Prostate gland (tissue), 2 donors: ENCODE measurements at regions not wholly inside any gene's neighbourhood (a gene's known extent, or its start where the extent isn't known, plus 50 kb on each side); places are given as distances from the start of the nearest gene placed in this dataset.

ENCODE experiments used
- DNase-seq: peaks from one replicate; pipeline ENCODE4 v3.0.0-alpha.2; 2019; ENCODE audit warnings: low spot score
- H3K27ac ChIP-seq, 2 donors: fragments of 200-600 bp; sonication (generic); 2 replicates each; pipeline ENCODE4 v1.5.1; 2017 to 2019
- H3K27me3 ChIP-seq: fragments of 200-600 bp; sonication (generic); replicated peaks from 2 replicates; pipeline ENCODE4 v1.5.1; 2019; ENCODE audit not compliant: insufficient read depth
- H3K36me3 ChIP-seq, 2 donors: fragments of 200-600 bp; sonication (generic); 1 replicate in 1 of 2; 2 replicates in 1 of 2; pipeline versions ENCODE4 v1.5.1 to v1.8.1; 2017 to 2019
- H3K4me1 ChIP-seq: fragments of 200-600 bp; sonication (generic); replicated peaks from 2 replicates; pipeline ENCODE4 v1.5.1; 2019
- H3K4me3 ChIP-seq, 2 donors: fragments of 200-600 bp; sonication (generic); 2 replicates each; pipeline ENCODE4 v1.5.1; 2017 to 2019
- H3K9me3 ChIP-seq: fragments of 200-600 bp; sonication (generic); 2 replicates; pipeline ENCODE4 v1.5.1; 2017
- POLR2A ChIP-seq: fragments of 450-650 bp; IDR thresholded peaks from one replicate; pipeline ENCODE4 v1.6.1; 2016; ENCODE audit warnings: antibody characterized with exemption, mild to moderate bottlenecking
- POLR2AphosphoS5 ChIP-seq: sonication (generic); formaldehyde crosslinking; IDR thresholded peaks from one replicate; pipeline ENCODE4 v1.6.1; 2017; ENCODE audit warnings: antibody characterized with exemption
- WGBS: methylation state at CpG from one replicate; pipeline ENCODE4 v1.1.5; 2018; 5-methylcytosine and 5-hydroxymethylcytosine counted together
- intact Hi-C: fragments of 100-400 bp; cut with DNase I; formaldehyde crosslinking; loops from one replicate; pipeline ENCODE4 v1.14.2; 2022
- TF ChIP-seq, protein P1 (sequence below), 4 experiments: fragments of 200-600 bp in 2 of 4; fragments of 450-650 bp in 2 of 4; sonication (generic) in 2 of 4; IDR thresholded peaks; 1 replicate in 3 of 4; 2 replicates in 1 of 4; pipeline ENCODE4 v1.5.1; 2016 to 2019; ENCODE audit warnings: antibody characterized with exemption in 4 of 4, mild to moderate bottlenecking in 2 of 4, moderate library complexity in 2 of 4

DNA sequence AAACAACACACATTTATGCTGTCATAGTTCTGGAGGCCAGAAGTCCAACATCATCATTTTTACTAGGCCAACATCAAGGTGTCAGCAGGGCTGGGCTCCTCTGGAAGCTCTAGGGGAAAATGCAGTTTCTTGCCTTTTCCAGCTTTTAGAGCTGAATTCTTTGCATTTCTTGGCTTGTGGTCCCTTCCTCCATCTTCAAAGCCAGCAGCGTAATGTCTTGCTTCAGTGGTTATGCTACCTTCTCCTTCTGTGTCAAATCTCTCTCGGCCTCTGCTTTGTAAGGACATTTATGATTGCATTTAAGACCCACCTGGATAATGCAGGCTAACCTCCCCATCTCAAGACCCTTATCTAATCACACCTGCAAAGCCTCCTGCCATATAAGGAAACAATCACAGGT, 66.5 kb upstream of the ANKRD1 start:
- 95% methylated on average over 2 of the region's 2 CpGs for WGBS
- Histone ChIP-seq H3K9me3 (no peaks in the 10 kb centered on the region), H3K36me3 (no peaks in the 10 kb centered on the region), H3K4me1 (no peaks in the 10 kb centered on the region), H3K4me3 (no peak overlapping the region), H3K27me3 (no peaks in the 10 kb centered on the region), H3K27ac (no peak overlapping the region)
- no peak for DNase-seq
- intact Hi-C loops, result no loop called here
- TF ChIP-seq POLR2AphosphoS5, result no peak
- TF ChIP-seq, protein P1, sequence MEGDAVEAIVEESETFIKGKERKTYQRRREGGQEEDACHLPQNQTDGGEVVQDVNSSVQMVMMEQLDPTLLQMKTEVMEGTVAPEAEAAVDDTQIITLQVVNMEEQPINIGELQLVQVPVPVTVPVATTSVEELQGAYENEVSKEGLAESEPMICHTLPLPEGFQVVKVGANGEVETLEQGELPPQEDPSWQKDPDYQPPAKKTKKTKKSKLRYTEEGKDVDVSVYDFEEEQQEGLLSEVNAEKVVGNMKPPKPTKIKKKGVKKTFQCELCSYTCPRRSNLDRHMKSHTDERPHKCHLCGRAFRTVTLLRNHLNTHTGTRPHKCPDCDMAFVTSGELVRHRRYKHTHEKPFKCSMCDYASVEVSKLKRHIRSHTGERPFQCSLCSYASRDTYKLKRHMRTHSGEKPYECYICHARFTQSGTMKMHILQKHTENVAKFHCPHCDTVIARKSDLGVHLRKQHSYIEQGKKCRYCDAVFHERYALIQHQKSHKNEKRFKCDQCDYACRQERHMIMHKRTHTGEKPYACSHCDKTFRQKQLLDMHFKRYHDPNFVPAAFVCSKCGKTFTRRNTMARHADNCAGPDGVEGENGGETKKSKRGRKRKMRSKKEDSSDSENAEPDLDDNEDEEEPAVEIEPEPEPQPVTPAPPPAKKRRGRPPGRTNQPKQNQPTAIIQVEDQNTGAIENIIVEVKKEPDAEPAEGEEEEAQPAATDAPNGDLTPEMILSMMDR (IDR thresholded peaks at IDR 0.05), result no peak
- TF ChIP-seq POLR2A, result no peak

DNA sequence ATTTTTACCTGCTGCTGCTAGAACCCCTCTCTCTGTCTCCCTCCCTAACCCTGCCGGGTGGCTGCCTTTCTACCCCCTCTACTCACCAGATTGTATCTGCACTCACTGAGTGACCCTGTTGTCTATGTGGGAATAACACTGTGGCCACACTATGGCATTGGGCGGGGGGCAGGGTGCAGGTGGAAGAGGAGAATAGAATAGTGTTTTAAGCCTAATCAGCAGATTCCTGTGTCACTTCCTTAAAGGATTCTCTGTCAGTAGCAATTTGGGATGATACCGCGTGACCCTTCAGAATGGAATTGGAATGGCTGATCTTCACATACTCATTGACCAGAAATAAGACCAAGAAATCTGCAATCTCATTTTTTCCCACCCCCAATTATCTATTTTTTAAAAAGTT, 67.1 kb upstream of the ANKRD1 start:
- H3K27me3 ChIP-seq, result no peaks in the 10 kb centered on the region
- WGBS, result 92% methylated on average over 4 of the region's 4 CpGs
- TF ChIP-seq, protein P1 (IDR thresholded peaks at IDR 0.05), result no peak
- TF ChIP-seq POLR2AphosphoS5 (no peak), POLR2A (no peak)
- H3K4me1 ChIP-seq, result no peaks in the 10 kb centered on the region
- no peak overlapping the region for H3K27ac ChIP-seq
- H3K36me3 ChIP-seq, result no peaks in the 10 kb centered on the region
- no peaks in the 10 kb centered on the region for H3K9me3 ChIP-seq
- intact Hi-C loops, result no loop called here
- H3K4me3 ChIP-seq, result no peak overlapping the region
- DNase-seq, result no peak

DNA sequence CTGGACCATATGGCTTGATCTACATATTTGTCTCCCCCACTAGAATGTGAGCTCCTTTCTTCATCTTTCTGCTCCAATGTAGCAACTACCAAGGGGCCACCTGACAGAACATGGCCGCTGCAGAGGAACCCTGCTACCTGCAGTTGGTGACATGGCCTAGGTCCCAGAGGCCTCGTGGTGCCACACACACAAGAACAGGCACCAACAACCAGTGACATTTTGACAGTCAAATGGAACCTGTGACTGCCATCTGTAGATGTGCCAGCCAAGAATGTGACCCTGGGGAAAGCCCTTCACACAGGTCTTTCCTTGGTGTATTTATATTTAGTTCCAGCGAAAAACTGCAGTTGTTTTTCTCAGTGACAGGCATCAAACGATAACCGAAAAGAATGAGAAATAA, 67.9 kb upstream of the ANKRD1 start:
- intact Hi-C loops, result no loop called here
- Histone ChIP-seq H3K27ac (no peak overlapping the region), H3K9me3 (no peaks in the 10 kb centered on the region), H3K4me3 (no peak overlapping the region), H3K36me3 (no peaks in the 10 kb centered on the region), H3K4me1 (no peaks in the 10 kb centered on the region), H3K27me3 (no peaks in the 10 kb centered on the region)
- DNase-seq, result no peak
- TF ChIP-seq POLR2A (no peak), POLR2AphosphoS5 (no peak)
- TF ChIP-seq, protein P1 (IDR thresholded peaks at IDR 0.05), result no peak
- 89% methylated on average over 5 of the region's 5 CpGs for WGBS

DNA sequence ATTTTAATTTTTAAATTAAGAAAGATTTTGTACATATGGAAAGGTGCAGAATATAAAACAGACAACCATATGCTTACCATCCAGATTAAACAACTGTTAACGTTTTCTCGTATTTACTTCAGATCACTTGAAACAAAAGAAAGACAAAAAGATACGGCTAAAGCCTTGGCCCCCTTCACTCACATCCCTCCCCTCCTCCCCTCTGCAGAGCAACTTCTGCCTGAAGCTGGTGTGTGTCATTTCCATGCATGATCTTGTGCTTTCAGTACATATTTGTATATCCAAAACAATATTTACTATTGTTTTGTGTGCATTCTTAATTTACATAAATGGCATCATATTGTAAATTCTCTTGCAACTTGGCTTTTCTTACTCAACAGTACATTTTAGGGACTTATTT, 68.5 kb upstream of the ANKRD1 start:
- intact Hi-C loops, result no loop called here
- WGBS, result 69% methylated on average over 3 of the region's 3 CpGs
- H3K9me3 ChIP-seq, result no peaks in the 10 kb centered on the region
- no peak for DNase-seq
- H3K4me1 ChIP-seq, result no peaks in the 10 kb centered on the region
- H3K27ac ChIP-seq, result no peak overlapping the region
- no peaks in the 10 kb centered on the region for H3K27me3 ChIP-seq
- no peak overlapping the region for H3K4me3 ChIP-seq
- TF ChIP-seq POLR2AphosphoS5 (no peak), POLR2A (no peak)
- TF ChIP-seq, protein P1 (IDR thresholded peaks at IDR 0.05), result no peak
- no peaks in the 10 kb centered on the region for H3K36me3 ChIP-seq

DNA sequence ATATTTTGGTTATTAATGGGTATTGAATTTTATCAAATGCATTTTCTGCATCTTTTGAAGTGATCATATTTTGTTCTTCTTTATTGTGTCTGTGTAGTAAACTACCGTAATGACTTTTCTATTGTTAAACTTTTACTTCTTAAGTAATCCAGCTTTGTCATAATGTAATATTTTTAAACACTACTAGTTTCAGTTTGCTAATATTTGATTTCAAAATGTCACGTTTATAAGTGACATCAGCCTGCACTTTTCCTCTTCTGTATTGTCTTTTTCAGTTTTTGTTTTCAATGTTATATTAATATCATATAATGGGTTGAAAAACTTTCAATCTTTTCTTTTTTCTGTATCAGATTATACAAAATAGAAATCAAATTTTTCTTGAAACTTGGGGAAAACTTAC, 71.6 kb upstream of the ANKRD1 start:
- DNase-seq, result no peak
- TF ChIP-seq POLR2AphosphoS5 (no peak), POLR2A (no peak)
- TF ChIP-seq, protein P1 (IDR thresholded peaks at IDR 0.05), result no peak
- Histone ChIP-seq H3K4me3 (no peak overlapping the region), H3K27ac (no peak overlapping the region), H3K36me3 (no peaks in the 10 kb centered on the region), H3K4me1 (no peaks in the 10 kb centered on the region), H3K27me3 (no peaks in the 10 kb centered on the region), H3K9me3 (no peaks in the 10 kb centered on the region)
- WGBS, result 58% methylated on average over 2 of the region's 2 CpGs
- intact Hi-C loops, result no loop called here
